Stimulated activated CD8-positive, alpha-beta memory T cell treated with anti-CD3 and anti-CD28 coated beads, Interleukin-12 subunit alpha, Interleukin-12 subunit beta, amount 100 ng/mL, for 4 hours (primary cell): ENCODE measurements at regions not wholly inside any gene's neighbourhood (a gene's known extent, or its start where the extent isn't known, plus 50 kb on each side); places are given as distances from the start of the nearest gene placed in this dataset.

ENCODE experiments used
- DNase-seq: peaks from one replicate; pipeline ENCODE4 v3.0.0-alpha.2; 2020; ENCODE audit warnings: low read depth

DNA sequence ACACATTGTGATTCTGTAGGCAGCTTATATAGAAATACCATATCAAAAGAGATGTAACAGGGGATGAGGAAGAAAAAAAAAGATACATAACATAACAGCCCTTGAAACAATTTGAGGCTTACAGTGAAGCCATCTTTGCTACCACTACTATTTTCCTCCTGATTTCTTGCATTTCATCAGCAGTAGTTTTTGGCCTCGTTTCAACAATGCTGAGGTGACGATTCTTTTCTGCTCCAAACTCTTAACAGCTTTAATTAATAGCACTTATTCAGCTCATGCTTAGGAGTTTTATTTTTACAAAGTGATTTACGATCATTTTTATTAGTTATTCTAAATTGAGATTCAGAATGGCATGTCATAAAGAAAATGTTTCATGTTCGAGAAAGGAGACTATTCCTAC, 163.2 kb downstream of the DCK start:
- no peak for DNase-seq

DNA sequence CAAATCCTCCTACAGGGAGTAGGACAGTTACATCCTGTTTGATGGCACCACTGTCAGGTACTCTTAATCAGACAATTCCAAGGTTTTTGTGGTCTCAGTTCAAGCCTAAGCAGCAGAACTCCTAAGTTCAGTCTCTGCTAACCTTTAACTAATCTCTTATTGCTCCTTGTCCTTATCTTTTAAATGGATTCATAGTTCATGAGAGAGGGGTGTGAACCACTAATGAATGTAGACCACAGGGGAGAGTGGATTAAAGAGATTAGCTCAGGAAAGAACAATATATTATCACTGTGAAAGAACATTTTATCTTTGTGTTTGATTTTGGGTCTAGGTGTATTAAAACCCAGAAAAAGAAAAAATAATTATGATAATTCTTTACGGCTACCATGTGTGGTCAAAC, 168.9 kb downstream of the DCK start:
- no peak for DNase-seq

DNA sequence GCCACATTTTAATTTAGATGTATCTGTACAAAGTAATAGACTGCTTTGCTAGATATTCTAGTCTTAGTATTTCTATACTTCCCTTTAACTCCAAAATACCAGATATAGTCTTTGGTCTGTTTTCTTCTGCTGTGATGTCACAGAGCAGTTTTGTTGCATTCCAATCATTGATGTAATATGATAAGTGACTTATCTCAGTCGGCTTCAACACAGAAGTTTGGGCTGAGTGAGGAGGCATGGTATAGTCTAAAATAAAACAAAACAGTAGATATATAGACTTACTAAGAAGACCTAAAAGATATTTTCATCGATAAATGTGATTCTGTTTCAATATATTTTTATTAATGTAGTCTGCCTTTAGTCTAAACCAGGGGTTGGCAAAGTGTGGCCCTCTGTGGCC, 169.9 kb downstream of the DCK start:
- DNase-seq, result no peak

DNA sequence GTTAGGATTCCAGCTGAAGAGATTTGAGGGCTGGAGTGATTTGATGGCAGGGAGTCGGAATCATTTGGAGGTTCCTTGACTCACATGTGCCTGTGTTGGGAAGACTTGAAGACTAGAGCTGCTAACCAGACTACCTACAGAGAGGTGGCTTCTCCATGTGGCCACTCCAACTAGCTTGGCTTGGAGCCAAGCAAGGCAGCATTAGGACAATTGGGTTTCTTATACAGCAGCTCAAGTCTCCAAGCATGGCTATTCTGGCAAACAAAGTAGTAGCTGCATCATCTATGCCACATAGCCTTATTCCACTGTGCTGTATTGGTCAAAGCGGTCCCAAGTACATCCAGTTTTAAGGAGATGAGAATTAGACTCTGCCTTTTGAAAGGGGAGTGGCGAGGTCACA, 171.7 kb upstream of the SLC4A4 start:
- DNase-seq, result no peak

DNA sequence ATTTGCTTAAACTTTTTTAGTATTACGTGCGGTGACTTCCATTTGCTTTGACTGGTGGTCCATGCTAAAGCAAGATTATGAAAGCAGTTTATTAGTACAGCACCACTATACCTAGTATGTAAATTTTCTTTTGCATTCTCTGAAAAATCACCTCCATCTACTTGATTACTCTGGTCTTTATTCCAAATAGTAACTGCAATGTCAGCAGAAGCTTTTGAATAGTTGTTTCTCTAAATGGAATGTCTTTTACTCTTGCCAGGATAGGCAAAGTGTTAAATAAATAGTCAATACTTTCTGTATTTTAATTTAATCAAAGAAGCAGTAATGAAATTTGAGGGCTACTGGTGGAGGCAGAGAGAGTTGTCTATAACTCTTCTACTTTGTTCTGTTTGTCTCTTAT, 167.2 kb upstream of the SLC4A4 start:
- DNase-seq, result no peak

DNA sequence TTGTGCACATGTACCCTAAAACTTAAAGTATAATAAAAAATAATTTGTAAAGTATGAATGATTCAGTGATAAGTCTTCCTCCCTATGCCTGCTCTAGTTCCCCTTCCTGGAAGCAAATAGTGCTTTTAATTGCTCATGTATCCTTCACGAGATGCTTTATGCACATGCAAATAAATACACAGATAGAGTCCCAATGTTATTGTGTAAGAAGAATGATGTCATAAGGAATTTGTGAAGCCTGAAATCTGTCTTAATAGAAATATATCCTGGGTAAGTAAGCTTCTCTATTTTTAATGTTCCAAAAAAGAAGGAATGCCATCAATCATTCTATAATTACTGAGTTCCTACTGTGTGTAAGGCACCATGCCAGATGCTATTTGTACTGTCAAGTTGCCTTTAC, 157.5 kb upstream of the SLC4A4 start:
- no peak for DNase-seq

DNA sequence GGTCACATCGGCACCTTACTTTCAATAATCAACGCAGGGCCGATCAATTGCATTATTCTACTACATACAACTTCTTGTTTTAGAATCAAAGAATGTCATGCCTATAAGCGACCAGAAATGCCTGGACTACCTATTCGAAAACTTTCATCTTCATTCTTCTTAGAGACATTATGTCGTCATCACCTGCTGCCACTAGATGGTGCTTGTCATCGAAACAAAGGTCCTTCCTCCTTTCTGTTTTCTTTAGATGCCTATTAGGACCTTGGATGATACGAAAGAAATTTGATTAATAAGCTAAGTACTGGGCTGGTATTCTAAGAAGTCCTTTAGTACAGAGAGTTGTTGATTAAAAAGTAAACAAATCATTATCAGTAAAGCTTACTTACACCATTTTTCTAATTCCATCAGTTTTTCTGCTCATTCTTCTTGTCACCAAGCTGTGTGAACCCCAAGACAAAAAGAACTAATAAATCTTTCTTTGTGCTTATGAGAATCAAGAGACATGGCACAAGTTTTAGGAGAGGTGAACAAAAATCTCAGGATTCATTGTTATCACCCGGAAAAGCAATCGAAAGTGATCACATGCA, 154.5 kb upstream of the SLC4A4 start:
- no peak for DNase-seq

DNA sequence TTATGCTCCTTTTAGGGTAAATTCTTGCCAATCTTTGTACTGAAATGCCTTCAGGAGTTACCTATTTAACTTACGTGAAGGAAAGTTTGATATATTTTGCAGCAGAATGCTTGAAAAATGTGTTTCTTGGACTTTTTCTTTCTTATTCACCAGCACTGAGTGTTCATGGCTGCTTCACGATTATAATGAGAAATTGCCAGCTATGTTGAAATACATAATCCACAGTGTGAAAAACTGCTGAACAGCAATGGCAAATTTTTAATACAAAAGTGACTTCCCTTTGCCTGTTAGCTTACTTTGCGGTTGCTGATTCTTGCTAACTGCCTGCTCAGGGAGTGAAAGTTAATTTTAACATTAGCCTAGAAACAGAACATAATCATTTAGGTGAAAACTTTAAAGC, 153.8 kb upstream of the SLC4A4 start:
- DNase-seq, result no peak

DNA sequence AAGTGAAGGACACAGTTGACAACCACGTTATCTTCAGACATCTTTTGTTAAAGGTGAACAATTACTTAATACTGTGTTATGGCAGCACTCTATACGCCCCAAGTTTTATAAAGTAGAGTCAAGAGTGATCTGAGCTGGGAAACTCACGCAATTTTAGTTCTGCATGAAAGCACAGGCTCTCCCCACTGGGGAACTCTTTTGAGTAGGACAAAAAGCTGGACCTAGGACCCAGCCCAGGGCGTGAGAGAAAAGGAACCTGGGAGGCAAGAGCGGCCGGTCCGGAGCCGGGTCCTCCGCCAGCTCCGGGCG, 152.6 kb upstream of the SLC4A4 start:
- no peak for DNase-seq

DNA sequence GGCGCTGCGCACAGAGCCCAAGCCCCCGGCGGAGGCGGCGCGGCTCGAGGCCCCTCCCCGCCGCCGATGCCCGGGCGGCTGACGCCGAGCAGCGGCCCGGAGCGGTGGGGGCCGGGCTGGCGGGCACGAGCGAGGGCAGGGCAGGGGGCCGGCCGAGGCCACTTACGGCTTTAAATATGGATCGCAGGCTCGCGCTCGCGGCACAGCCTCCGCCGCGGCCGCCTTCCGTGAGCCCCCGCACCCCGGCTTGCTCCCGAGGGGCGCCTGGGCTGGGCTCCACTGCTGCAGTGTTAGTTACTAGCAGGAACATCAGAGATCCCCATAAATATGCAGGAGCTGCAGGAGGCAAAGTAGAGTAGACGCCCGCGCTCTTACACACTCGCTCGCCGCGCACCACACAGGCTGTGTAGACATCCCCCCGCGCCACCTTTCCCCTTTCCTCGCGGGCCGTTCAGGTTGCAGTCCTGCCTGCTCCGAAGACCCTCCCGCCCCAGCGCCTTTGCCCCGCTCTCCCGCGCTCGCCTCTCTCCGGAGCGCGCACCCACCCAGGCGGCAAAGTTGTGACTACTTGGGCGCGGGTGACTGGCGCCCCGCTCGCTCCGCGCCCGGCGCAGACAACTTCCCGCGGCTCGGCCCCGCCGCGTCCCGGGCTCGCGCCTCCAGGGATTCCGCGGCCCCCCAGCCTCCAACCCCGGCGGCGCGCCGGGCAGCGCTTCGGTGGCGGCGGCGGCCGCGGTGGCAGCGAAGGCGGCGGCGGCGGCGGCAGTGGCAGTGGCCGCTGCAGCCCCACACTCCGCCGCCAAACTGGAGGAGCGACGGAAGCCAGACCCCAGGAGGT, 152.0 kb upstream of the SLC4A4 start:
- peak; percentile 29 for DNase-seq

DNA sequence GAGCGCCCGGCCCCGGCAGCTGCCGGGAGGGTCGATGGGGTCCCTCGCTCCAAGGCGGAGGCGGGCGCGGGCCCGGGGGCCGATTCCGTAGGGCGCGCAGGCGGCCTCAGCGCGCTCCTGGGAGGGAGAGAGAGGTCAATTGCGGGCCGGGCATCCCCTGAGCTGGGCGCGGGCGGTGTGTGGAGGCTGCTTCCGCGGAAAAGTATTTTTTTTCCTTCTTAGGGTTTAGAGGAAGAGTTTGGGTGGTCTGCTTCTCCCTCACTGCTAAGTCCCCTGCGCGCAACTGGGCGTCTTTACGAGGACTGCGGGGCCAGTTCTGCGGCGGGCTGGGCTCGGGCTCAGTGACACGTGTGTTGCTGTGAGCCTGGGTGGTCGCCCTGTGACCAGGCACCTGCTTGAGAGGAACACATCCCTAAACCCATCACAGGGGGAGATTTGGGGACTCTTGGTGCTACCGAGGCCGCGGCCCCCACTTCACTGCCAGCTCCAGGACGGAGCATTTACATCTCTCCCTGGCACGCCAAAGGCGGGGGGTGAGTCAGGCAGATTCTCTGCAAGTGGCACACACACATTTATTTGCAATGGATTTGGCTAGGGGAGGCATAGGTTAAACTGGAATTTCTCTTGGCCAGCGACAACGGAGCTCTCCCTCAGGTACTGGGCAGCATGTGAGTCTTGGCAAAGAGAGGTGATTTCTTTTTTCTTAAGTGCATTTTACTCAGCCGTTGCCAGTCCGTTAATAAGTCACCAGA, 151.2 kb upstream of the SLC4A4 start:
- DNase-seq, result peak; percentile 9

DNA sequence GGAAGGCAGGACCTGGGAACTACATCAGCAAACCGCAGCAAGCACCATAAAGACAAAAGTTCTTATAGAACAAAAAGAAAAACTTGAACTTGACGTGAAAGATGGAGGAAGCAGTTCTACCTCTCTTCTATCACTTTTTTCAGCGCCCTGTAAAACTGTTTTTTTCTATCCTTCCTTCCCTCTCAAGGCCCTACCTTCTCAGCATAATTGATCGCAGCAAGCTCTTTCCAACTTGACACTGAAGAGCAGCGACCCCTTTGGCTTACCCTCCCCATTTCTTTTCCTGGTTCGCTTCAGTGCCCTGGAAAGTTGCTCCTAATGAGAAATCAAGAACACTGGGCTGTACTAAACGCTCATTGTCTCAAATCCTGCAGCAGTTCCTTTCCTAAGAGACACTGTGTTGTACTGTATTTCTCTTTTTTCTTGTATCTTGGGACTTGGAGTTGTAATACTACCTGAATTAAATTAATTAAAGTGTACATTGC, 150.6 kb upstream of the SLC4A4 start:
- no peak for DNase-seq

DNA sequence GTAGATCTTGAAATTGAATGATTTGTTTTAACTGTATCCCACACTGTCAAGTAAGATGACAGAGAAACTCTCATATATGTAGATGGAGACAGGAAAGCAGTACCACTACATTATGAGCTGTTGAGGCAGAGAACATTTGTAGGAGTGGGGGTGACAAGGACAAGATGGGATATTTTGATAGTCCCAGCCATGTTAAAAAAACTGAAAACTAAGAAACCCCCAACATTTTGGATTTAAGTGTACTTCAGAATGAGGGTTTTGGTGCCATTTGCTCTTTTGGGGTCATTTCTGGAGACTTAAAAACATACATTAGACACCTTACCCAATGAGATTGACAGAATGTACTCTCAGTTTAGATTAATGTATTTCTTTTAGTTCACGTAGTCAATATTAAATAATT, 149.9 kb upstream of the SLC4A4 start:
- DNase-seq, result no peak

DNA sequence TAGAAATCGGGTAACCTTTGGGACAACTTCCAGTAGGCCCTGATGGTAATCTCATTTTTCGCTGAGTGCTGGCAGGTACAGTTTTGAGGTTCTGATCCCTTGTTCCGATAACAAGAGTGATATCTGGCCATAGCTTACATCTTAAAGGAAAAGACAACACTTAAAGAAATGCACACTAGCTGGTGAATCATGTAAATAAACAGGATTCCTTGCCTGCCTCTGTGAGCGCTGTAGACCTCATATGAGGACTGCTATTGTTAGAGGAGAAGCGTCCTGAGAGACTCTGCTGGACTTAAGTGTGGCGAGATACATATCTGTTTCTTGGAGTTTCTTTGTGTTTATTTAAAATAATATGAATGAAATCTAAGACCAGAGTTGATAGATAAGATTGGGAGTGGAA, 149.3 kb upstream of the SLC4A4 start:
- no peak for DNase-seq

DNA sequence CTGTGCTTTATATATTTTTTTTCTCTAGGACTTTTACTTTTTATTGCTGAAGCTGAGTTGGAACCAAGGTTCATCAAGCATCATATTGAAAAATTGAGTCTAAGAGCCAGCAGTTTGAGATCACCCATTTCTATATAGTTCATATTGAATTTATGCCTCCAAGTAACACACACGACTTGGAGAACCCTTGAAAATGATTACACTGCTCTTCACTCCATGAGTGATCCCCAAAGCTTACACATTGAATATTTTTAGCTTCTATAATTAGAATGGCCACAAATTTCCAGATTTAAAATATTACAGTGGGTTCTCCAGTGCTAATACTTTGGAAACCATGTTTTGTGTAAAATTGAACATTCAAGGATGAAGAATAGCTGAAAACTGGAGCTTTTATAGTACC, 144.4 kb upstream of the SLC4A4 start:
- no peak for DNase-seq

DNA sequence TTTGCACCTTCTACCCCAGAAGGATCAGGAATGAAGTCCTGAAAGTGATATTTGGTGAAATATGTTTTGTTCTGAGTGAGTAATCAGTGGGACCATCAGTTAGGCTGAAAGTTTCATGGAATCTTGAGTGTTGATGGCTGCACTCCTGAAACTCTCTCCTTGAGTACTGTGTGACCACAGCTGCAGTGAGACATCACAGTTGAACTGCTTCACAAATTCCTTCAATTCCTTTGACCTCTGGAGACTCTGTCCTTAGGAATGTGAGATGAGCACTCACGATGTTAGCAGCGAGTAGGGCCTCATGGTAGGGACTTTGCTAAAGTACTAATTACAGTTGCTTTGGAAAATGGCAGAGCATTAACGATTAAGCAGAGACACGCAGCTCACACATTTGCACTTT, 142.9 kb upstream of the SLC4A4 start:
- no peak for DNase-seq

DNA sequence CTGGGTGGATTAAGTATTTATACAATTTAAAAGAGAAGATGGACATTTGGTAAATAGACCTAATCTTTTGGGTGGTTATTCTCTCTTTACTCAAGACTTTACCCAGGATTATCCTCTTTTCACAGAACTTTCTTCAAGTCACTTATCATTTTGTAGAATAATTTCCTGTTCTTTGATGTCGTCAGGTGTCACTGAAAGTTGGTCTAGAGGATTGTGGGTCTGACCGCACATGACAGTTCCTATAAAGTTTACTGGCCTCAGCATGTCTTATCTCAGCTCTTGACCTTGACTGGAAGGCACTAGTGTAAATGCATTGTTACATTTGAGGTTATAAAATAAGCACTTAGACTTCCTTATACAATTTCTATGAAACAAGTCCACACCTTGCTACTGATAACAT, 139.9 kb upstream of the SLC4A4 start:
- DNase-seq, result no peak

DNA sequence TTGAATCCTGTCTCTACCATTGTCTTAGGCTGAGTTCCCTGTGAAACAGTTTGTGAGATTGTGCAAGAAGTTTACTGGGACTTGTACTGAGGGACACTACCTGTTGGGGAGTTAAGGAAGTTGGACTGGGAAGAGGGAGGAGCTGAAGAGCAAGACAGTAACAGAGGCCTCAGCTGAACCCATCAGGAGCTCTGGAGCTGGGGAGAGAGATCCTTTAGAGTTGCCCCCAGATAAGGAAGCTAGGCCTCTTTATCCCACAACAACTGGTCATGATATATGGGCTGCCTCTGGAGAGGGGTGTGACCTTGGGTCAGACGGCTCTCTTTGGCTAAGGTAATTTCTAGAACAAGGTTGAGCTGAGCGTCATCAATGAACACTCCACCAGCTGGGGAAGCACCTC, 137.8 kb upstream of the SLC4A4 start:
- no peak for DNase-seq

DNA sequence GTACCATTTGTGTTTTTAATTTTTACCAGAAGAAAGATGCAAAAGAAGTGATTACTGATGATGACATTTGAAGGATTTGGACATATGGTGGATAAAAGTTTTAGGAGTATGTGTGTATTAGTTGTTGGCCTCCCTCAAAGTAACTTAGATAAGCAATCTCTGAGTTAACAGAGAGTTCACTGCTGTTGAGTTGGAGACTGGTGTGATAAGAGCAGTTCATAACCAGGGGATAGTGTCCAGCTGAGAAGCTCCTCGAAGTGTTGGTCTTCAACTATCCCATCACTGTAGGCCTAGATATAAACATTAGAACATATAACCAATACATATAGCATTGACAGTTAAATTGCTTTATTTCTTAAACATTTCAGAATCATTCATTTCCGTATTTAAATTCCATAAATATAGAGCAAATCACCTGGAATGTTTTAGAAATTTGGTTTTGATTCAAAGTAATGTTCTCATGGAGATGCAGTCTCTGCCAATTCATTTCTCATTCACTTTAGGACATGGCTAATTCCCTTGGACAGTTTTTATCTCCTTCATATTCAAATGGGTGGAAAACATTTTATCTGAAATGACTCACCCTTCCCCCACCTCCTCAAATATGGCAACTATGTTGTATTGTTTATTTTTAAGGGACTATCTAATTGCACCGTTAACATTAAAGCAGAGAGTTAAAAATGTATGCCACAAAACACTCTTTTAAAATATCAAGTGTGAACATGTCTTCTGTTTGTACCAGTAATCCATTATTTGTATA, 136.8 kb upstream of the SLC4A4 start:
- DNase-seq, result no peak

DNA sequence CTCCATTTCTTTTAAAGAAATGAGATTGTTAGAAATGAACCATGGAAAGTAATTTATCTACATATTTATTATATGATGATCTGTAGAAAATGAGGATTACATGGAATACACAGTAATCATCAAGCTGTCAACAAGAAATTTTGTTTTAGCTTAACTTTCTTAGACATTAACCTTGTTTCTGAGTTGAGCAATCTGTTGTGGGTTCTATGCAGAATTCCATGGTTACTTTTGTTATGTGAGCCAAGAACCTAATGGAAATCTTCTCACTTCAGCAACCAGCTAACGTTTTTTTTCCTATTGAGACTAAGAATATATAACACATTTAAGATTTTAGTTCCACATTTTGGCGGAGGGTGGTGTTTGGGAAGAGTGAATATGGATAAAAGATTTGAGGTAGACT, 136.1 kb upstream of the SLC4A4 start:
- no peak for DNase-seq

DNA sequence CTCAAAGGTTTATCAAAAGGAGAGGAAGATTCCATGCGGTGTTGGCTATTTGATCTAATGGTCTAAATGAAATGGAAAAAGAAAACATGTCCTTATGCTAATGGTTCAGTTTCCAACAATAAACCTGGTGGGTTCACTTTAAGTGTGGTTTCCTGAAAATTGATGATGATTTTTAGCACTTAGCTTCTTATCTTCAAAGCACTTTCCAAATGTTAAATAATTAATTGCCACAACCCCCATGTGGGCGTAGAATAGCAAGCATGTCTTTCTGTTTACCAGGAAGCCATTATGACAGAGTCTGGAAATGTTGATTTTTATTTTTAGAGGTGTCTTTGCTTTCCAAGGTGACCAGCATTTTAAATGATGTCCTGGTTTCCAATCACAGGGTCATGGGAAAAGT, 134.8 kb upstream of the SLC4A4 start:
- no peak for DNase-seq

DNA sequence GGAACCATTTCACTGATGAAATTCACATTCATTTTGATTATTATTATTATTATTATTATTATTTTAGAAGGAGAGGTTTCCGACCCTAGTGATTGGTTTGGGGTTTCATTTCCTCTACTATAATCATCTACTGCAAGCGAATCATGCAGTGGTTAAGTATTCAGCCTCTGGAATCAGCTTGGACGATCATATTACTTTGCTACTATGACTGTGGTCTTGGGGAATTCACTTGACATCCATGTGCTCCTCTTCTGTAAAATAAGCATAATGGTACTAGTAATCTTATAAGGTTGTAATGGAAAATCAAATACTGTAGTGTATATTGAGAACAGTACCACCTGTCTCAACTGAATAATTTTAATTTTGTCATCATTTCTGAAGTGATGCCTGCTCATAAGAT, 132.1 kb upstream of the SLC4A4 start:
- DNase-seq, result no peak

DNA sequence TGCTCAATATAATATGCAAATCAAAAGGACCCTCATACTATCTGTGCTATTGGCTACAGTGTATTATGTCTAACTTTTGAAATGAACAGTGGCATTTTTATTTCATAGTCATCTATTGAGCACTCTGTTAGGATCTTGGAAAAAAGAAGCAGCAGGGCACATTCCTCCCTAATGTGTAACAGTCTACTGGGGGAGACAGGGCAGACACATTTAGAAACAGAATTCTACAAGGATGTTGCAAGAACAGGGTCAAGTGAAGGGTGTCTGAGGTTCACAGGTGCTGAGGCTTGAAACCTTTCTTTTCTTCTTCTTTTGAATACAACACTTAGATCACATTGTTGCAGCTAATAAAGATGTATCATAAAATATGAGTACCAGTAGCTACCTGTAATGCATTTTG, 129.7 kb upstream of the SLC4A4 start:
- DNase-seq, result no peak
